Stimulated activated CD4-positive, alpha-beta T cell treated with anti-CD3 and anti-CD28 coated beads, TNF-alpha, amount 100 ng/mL, for 24 hours (primary cell): ENCODE measurements at regions not wholly inside any gene's neighbourhood (a gene's known extent, or its start where the extent isn't known, plus 50 kb on each side); places are given as distances from the start of the nearest gene placed in this dataset.

ENCODE experiments used
- DNase-seq, 3 experiments: peaks; one replicate each; pipeline ENCODE4 v3.0.0-alpha.2; 2020; ENCODE audit warnings: low read depth in 3 of 3

DNA sequence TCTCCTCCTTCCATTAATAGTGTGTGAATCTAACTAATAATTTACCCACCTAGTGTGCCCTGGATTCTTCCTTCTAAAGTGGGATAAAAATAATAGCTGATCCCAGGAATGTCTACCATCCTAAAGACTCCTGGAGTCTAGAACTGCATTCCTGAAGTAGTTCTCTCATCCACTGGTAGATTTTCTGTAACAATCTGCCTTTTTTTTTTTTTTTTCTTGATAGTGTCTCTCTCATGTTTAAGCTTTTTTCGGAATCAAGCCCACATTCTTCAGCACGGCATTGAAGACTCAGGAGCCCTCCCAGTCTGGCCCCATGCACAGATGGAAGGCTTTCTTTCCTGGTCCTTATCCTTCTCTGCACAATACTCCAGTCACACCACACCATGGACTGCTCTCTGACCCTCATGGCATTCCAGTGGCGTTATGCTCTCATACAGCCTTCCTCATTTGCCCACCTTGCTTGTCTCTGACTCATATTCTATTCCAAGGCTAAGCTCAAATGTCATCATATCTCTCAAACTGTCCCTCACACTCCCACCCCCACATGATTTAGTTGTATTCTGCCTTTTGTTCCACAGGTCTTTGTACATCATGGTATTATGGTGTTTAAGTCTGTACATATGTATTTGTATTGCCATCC is 68.7 kb upstream of the FRY start:
- DNase-seq = no peak

DNA sequence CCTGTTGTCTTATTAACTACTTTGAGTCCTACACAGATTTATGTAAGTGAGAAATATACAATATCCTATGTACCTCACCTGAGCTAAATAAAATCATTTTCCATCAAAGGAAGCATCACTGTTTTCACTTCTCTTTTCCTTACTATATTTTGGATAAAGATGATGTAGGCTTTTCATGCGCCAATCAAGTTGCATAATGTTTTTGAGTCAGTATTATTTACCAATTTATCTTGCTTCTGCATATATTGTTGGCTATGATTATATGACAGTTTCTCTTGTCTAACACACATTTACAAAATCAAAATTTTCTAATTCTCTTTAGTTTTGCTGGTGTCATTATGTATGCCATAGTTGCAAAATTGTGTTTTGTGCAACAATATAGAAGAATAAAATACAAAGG is 67.9 kb upstream of the FRY start:
- DNase-seq = no peak

DNA sequence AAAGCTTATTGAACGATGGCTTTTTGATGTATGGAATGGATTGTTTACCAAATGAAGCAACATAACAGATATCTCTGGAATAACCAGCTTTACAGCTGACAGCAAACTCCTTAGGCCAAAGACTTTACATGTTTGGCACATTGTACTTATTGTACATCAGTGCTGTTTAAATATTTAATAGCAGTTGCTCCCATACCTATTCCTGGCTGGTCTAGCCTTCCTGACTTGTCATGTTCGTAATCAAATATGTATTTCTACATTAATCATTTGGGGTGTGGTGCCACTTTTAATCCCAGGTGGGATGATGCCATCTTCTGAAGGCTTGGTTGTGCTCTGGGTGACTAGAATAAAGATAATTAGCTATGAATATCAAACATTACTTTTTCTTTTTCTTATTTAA is 67.4 kb upstream of the FRY start:
- no peak for DNase-seq

DNA sequence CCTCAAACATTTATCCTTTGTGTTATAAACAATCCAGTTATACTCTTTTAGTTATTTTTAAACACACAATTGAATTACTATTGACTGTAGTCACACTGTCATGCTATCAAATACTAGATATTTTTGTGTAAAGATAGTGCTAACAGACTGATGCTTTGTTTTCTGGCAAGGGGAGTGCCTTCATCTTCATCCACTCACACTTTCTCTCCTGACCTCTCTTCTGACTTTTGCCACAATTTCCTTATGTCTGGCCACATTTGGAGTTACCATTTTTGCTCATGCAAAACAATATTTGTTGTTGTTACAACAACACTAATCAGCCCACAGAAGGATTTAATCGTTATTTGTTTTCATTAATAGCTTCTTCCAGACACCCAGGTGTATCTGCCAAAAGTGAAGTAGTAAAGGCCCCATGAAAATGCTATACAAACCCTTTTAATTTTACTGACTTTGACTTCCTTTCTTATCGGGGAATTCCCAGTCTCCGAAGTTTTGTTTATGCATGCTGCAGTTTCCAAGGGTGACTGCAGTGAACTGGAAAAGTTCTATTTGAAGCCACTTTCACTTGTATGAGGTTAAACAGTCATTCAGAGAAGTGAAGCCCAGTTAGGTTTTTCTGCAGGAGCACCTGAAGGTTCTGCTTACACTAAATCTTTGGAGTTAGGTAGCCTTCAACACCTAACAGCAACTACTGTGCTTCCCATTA is 66.1 kb upstream of the FRY start:
- DNase-seq = no peak

DNA sequence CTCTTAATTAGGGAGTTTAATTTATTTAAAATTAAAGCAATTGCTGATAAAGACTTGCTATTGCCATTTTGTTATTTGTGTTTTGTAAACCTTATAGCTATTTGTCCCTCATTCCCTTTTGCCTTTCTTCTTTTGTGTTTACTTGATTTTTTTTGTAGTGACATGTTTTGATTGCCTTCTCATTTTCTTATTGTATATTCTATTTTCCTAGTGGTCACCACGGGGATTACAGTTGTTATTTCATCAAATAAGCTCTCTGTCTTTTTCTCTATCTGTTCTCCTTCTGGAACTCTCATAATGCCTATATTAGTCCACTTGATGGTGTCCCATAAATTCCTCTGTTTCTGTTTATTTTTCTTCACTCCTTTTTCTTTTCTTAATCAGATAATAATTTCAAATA is 64.4 kb upstream of the FRY start:
- DNase-seq = no peak

DNA sequence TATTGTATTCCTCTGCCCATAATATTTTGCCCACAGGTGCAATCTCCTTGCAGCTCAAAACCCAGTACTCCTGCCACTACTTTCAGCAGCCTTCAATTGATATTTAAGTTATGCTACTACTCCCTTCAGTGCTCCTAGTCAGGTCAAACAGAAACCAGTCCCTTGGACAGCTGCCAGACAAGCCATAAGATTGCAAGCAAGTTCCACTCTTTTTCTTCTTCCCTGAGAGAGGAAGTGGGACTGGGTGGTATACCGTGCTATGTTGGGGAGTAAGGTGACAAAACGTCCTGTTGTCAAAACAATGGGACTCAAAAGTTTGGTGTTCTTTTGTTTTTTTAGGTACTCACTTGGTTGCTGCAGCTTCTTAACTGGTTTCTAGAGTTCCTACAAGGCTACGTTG is 63.1 kb upstream of the FRY start:
- DNase-seq = no peak

DNA sequence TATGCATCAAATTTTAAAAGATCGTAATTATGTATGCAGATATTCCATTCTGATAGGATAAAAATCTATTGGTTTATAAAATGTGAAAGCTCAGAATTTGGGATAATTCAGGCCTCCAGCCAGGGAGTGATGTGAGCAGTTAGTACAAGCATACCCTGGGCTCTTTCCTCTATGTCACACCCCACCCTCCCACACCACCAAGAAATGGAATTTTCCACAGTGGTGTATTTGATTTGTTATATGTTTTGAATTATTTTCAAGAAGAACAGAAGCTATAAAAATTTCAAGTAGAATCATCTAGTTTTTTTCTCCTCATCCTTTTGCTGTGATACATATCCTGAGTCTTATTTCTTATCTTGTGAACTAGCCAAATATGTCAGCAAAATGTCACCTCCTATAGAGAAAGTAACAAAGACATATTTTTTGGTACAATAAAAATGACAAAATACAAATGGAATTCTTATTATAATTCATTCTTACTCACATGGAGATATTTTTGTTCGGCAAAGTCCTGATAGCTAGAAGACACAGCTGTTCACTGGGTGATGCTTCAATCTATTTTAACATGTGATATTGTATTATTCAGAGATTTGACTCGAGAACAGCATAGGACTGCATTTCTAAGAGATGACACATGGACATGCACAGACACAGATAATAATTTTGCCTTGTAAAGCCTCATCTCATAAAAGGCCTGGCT is 61.2 kb upstream of the FRY start:
- no peak for DNase-seq

DNA sequence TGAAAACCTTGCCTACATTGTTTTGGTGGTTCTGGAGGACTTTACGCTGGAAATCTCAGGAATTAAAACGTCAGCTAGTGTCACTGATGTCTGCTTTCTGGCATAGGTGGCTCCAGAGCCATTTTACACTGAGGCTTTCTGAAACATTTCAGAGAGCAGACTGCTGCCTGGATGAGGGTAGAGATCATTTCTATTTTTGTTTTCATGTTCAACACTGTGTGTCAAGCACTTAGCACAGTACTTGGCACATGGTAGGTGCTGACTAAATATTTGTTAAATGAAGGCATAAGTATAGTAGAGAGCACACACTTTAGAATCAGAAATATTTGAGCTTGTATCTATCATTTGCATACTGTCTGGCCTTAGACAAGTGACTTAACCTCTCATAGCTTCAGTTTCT is 59.1 kb upstream of the FRY start:
- DNase-seq = no peak

DNA sequence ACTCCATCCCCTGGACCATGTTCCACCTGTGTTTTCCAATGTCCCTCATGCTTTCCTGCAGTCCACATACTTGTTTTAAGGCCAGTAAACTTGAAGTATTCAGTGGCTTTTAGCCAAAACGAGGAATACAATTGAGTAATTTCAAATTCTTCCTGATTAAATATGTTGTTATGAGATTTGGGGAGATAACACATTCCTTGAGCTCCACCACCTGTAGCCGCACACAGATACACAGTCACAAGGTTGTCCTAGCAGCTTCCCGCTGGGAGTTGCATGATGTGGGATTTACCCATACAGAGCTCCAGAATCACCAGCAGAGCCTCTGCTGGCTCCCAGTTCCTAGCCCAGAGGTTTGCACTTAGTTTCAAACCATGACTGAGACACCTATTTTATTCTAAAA is 53.6 kb upstream of the FRY start:
- no peak for DNase-seq

DNA sequence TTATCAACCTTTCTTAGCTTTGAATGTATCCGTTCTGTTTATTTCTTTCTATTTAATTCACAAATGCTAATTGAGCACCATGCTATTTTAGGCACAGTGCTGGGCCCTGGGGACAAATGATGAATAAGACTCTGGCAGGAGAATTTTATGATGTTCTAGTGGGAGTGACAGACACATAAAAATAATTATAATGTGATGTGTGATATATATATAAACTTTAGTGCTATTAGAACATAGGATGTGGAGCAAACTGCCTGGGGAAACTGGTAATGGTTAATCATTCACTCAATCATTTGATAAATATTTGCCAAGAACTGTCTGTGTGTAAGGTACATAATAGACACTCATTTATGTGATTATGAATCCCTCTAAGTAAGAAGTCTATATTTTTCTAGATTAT is 50.7 kb upstream of the FRY start:
- DNase-seq = no peak
